ENCODE measurements at regions not wholly inside any gene's neighbourhood (a gene's known extent, or its start where the extent isn't known, plus 50 kb on each side); places are given as distances from the start of the nearest gene placed in this dataset.

DNA sequence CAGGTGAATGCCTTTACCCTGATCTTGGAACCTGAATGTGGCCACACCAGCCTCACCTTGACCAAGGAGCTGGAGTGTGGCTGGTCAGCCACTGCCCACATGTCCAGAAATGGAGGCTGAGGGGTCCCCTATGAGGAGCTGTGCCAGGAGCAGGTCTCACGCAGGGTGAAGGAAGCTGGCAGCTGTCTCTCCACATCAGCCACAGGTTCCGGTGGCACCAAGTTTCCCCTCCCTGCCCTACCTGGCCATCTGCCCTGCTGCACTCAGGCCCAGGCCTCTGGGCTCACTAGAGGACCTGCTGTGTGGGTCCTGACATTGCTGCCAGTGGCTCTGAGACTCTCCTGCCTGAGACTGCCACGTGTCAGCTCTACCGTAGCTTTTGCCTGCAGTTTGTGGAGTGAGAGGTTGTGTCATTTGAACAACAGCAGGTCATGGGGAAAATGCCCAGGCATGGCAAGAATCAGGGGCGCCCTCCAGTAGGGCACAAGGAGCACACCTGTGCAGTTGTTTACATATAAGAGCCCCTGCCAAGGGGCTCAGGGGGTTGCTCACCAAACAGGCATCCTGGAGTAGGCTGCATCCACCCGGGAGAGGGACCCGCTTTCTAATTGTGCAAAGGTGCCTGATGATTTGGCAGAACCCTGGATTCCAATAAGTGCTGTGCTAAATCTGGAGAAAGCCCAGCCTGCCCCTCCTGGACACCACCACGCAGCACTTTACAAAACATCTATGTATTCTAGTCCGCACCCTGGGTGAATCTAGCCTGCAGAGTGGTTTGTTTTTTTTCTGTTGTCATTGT lies 258.5 kb upstream of the TLE3 start:
- Mint-ChIP-seq H3K27ac (no peak overlapping the region), H3K9me3 (no peaks in the 10 kb centered on the region), H3K27me3 (ENCODE audit: low read depth) (no peaks in the 10 kb centered on the region), H3K36me3 (no peaks in the 10 kb centered on the region), H3K4me1 (peaks cover 62% of the 10 kb centered on the region), H3K4me3 (no peak overlapping the region)
- TF ChIP-seq, protein P1, sequence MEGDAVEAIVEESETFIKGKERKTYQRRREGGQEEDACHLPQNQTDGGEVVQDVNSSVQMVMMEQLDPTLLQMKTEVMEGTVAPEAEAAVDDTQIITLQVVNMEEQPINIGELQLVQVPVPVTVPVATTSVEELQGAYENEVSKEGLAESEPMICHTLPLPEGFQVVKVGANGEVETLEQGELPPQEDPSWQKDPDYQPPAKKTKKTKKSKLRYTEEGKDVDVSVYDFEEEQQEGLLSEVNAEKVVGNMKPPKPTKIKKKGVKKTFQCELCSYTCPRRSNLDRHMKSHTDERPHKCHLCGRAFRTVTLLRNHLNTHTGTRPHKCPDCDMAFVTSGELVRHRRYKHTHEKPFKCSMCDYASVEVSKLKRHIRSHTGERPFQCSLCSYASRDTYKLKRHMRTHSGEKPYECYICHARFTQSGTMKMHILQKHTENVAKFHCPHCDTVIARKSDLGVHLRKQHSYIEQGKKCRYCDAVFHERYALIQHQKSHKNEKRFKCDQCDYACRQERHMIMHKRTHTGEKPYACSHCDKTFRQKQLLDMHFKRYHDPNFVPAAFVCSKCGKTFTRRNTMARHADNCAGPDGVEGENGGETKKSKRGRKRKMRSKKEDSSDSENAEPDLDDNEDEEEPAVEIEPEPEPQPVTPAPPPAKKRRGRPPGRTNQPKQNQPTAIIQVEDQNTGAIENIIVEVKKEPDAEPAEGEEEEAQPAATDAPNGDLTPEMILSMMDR (IDR thresholded peaks at IDR 0.05; ENCODE audit: unreplicated experiment), result no peak
- DNase-seq (ENCODE audit: low spot score in 2 of 2, unreplicated experiment in 2 of 2), result peak in 1 of 2 experiments; percentile 38

DNA sequence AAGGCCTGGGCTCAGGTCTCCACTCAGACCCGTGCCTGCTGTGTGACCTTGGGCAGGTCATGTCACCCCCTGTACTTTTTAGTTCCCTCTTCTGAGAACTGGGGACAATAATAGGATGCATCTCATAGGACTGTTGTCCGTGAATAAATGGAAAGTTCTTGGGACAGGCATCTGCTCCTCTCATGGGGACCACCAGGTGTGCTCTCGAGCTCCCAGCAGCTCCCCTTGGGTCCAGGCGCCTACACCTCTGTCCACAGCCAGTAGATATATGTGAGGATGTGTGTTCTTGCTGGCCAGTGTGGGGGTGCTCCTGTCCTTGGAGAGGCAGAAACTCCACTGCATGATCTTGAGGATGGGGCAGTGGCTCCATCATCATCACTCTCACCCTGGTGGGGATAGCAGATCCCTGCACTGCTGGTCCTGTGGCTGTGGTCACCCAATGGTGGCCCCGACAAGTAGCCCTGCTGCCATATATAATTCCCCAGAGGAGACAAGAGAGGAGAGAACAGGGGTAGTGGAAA lies 257.6 kb upstream of the TLE3 start:
- TF ChIP-seq, protein P1 (IDR thresholded peaks at IDR 0.05; ENCODE audit: unreplicated experiment), result no peak
- peaks cover 59% of the 10 kb centered on the region for H3K4me1 Mint-ChIP-seq
- no peaks in the 10 kb centered on the region for H3K9me3 Mint-ChIP-seq
- no peaks in the 10 kb centered on the region for H3K27me3 Mint-ChIP-seq (ENCODE audit: low read depth)
- no peak overlapping the region for H3K4me3 Mint-ChIP-seq
- H3K36me3 Mint-ChIP-seq, result no peaks in the 10 kb centered on the region
- peak overlapping the region; percentile 71 for H3K27ac Mint-ChIP-seq
- peak in 1 of 2 experiments; percentile 32 for DNase-seq (ENCODE audit: low spot score in 2 of 2, unreplicated experiment in 2 of 2)

DNA sequence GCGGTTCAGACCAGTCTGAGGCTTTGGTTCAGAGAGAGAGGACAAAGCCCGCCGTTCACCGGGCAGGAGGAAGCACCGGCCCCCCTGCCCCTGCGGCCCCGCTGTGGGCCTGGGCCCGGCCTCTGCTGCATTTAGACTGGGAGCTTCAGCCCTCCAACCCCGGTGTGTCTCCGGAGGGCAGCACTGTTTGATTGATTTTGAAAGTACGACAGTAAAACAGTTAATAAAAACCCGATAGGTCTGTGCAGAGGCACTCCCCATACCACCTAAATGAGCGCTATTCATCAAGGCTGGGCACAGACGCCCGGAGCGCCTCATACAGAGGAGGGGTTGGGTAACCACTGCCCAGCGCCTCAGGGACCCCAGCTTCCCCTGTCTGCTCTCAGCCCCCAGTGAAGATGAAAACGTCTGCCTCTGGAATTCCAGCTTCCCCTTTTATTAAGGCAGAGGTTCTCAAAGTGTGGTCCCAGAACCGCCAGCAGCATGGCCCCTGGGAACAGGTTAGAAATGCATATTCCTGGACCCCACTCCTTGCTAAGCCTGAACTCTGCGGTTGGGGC lies 256.7 kb upstream of the TLE3 start:
- Mint-ChIP-seq H3K4me1 (peaks cover 52% of the 10 kb centered on the region), H3K4me3 (peak overlapping the region; percentile 10), H3K9me3 (no peaks in the 10 kb centered on the region), H3K27me3 (ENCODE audit: low read depth) (no peaks in the 10 kb centered on the region), H3K36me3 (no peaks in the 10 kb centered on the region), H3K27ac (peak overlapping the region; percentile 71)
- peak in 1 of 2 experiments; percentile 42 for DNase-seq (ENCODE audit: low spot score in 2 of 2, unreplicated experiment in 2 of 2)
- TF ChIP-seq, protein P1 (IDR thresholded peaks at IDR 0.05; ENCODE audit: unreplicated experiment), result no peak

DNA sequence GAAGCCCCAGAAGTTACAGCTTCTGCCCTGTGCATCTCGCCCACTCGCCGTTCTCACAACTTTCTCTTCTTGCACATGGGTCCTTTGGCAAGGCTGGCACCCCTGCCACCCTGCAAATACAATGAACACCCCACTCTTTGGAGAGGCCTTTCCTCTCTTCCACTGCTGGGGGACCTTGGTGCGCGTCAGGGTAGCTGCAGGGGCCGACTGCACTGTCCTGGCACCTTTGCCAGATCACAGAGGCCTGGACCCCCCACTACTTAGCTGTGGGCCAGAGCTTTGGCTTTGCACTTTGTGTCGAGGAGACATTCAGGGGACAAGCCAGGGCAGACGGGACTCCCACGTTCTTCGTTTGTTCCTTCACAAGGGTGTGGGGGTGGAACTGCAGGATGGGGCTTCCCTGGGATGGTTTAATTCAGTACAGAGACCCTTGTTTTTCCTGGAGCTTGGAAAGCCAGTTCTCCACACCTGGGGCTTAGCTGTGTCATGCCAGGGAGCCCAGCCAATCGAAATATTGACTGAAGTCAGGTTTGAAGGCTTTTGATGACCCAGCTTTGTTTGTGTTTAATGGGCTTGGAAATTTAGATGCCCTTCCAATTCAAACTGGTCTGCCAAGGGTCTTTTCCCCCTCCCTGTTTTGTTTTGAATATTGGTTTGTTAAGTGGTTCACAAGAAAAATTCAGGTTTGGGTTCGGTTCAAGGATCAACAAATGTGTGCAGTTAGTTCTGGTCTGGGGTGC lies 256.1 kb upstream of the TLE3 start:
- peak overlapping the region; percentile 12 for H3K27ac Mint-ChIP-seq
- H3K4me1 Mint-ChIP-seq, result peaks cover 52% of the 10 kb centered on the region
- TF ChIP-seq, protein P1 (IDR thresholded peaks at IDR 0.05; ENCODE audit: unreplicated experiment), result no peak
- no peaks in the 10 kb centered on the region for H3K27me3 Mint-ChIP-seq (ENCODE audit: low read depth)
- H3K36me3 Mint-ChIP-seq, result no peaks in the 10 kb centered on the region
- peak in 1 of 2 experiments; percentile 29 for DNase-seq (ENCODE audit: low spot score in 2 of 2, unreplicated experiment in 2 of 2)
- no peak overlapping the region for H3K4me3 Mint-ChIP-seq
- no peaks in the 10 kb centered on the region for H3K9me3 Mint-ChIP-seq

- H3K27ac Mint-ChIP-seq, result no peak overlapping the region
- no peak overlapping the region for H3K4me3 Mint-ChIP-seq
- TF ChIP-seq, protein P1 (IDR thresholded peaks at IDR 0.05; ENCODE audit: unreplicated experiment), result no peak
- no peaks in the 10 kb centered on the region for H3K27me3 Mint-ChIP-seq (ENCODE audit: low read depth)
- H3K9me3 Mint-ChIP-seq, result no peaks in the 10 kb centered on the region
- H3K36me3 Mint-ChIP-seq, result no peaks in the 10 kb centered on the region
- DNase-seq (ENCODE audit: low spot score in 2 of 2, unreplicated experiment in 2 of 2), result no peak
- H3K4me1 Mint-ChIP-seq, result peaks cover 47% of the 10 kb centered on the region
Observed at GRCh38 chr15:70351941-70352774, 254.4 kb upstream of the TLE3 start.
